ENCODE measurements at regions not wholly inside any gene's neighbourhood (a gene's known extent, or its start where the extent isn't known, plus 50 kb on each side); places are given as distances from the start of the nearest gene placed in this dataset.

DNA sequence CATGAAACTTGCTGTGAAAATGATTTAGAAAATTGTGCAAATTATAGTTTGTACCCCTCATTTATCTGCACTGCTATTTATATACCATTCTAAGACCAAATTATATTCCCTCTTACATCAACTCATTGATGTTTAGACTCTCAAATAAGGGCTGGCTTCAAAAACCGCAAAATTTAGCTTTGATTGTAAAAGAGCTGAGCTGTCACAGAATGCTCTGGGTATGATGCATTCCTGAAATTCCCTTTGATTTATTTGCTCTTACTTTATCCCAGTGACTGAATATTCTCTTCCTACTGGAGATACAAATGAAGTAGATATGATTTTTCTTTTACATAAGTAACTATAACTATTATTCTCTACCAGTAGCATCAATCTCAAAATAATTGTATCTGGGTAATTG lies 78.0 kb upstream of the TMTC2 start:
- TF ChIP-seq, protein P1, sequence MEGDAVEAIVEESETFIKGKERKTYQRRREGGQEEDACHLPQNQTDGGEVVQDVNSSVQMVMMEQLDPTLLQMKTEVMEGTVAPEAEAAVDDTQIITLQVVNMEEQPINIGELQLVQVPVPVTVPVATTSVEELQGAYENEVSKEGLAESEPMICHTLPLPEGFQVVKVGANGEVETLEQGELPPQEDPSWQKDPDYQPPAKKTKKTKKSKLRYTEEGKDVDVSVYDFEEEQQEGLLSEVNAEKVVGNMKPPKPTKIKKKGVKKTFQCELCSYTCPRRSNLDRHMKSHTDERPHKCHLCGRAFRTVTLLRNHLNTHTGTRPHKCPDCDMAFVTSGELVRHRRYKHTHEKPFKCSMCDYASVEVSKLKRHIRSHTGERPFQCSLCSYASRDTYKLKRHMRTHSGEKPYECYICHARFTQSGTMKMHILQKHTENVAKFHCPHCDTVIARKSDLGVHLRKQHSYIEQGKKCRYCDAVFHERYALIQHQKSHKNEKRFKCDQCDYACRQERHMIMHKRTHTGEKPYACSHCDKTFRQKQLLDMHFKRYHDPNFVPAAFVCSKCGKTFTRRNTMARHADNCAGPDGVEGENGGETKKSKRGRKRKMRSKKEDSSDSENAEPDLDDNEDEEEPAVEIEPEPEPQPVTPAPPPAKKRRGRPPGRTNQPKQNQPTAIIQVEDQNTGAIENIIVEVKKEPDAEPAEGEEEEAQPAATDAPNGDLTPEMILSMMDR (IDR thresholded peaks at IDR 0.05; ENCODE audit: insufficient read depth, low read depth, low read length): no peak
- TF ChIP-seq EZH2 (IDR thresholded peaks at IDR 0.05; ENCODE audit: insufficient read depth, low read length): no peak

Measured in astrocyte (in vitro differentiated cells and primary cell).